Adrenal gland (tissue), 9 donors: ENCODE measurements at regions not wholly inside any gene's neighbourhood (a gene's known extent, or its start where the extent isn't known, plus 50 kb on each side); places are given as distances from the start of the nearest gene placed in this dataset.

Source experiments
- DNase-seq, 7 donors: peaks; one replicate each; pipeline ENCODE4 v3.0.0-alpha.2; 2019 to 2020
- H3K27ac ChIP-seq, 5 donors: fragments of 200-600 bp; sonication (generic) in 4 of 5; 1 replicate in 3 of 5; 2 replicates in 2 of 5; pipeline versions ENCODE4 v1.5.1 to v1.8.0; 2016 to 2020; ENCODE audit warnings: mild to moderate bottlenecking in 1 of 5
- H3K27me3 ChIP-seq: fragments of 200-600 bp; 2 replicates; pipeline ENCODE4 v1.8.0; 2021
- H3K36me3 ChIP-seq, 2 donors: fragments of 200-600 bp; replicated peaks in 1 of 2; 1 replicate in 1 of 2; 2 replicates in 1 of 2; pipeline versions ENCODE4 v1.5.1 to v1.8.0; 2018 to 2022
- H3K4me1 ChIP-seq, 2 donors: fragments of 200-600 bp; replicated peaks in 1 of 2; 1 replicate in 1 of 2; 2 replicates in 1 of 2; pipeline versions ENCODE4 v1.5.1 to v1.8.0; 2018 to 2021
- H3K4me3 ChIP-seq, 4 donors: fragments of 200-600 bp; sonication (generic) in 3 of 4; one replicate each; pipeline ENCODE4 v1.5.1; 2016 to 2018
- H3K9me3 ChIP-seq, 3 donors: fragments of 200-600 bp; sonication (generic) in 1 of 3; replicated peaks in 1 of 3; 1 replicate in 2 of 3; 2 replicates in 1 of 3; pipeline versions ENCODE4 v1.5.1 to v1.8.0; 2016 to 2021
- POLR2A ChIP-seq, 2 donors: fragments of 450-650 bp; IDR thresholded peaks; one replicate each; pipeline ENCODE4 v1.6.1; 2017; ENCODE audit warnings: antibody characterized with exemption in 2 of 2, mild to moderate bottlenecking in 2 of 2, moderate library complexity in 1 of 2
- WGBS, 4 donors: extraction: QIAGEN DNeasy Blood & Tissue Kit in 2 of 4; methylation state at CpG; one replicate each; pipeline versions ENCODE4 v1.1.5 to v1.1.7; 2013 to 2017; 5-methylcytosine and 5-hydroxymethylcytosine counted together
- intact Hi-C, 2 donors: fragments of 100-400 bp; cut with DNase I; formaldehyde crosslinking; loops; one replicate each; pipeline versions ENCODE4 v1.14.1 to v1.15.0; 2022 to 2023
- TF ChIP-seq, protein P1 (sequence below), 6 experiments: fragments of 450-650 bp in 4 of 6; fragments of 200-600 bp in 2 of 6; sonication (generic) in 1 of 6; IDR thresholded peaks; 1 replicate in 5 of 6; 2 replicates in 1 of 6; pipeline versions ENCODE4 v1.5.1 to v1.8.0; 2016 to 2021; ENCODE audit warnings: antibody characterized with exemption in 6 of 6, mild to moderate bottlenecking in 2 of 6, moderate library complexity in 1 of 6
- donor health status: healthy with polysubstance abuse.
- donor health status: Bipolar disorder and iron deficiency.
- donor health status: DM: yes; HTN: yes; CAD: no.
- donor health status: DM: no; HTN: no; CAD: no.
- donor health status: DM: no; HTN: no; CAD: no.

GRCh38 chr7:153397906-153398305 is 638.4 kb downstream of the ACTR3B start:
- TF ChIP-seq POLR2A (IDR thresholded peaks at IDR 0.05), result no peak
- TF ChIP-seq, protein P1, sequence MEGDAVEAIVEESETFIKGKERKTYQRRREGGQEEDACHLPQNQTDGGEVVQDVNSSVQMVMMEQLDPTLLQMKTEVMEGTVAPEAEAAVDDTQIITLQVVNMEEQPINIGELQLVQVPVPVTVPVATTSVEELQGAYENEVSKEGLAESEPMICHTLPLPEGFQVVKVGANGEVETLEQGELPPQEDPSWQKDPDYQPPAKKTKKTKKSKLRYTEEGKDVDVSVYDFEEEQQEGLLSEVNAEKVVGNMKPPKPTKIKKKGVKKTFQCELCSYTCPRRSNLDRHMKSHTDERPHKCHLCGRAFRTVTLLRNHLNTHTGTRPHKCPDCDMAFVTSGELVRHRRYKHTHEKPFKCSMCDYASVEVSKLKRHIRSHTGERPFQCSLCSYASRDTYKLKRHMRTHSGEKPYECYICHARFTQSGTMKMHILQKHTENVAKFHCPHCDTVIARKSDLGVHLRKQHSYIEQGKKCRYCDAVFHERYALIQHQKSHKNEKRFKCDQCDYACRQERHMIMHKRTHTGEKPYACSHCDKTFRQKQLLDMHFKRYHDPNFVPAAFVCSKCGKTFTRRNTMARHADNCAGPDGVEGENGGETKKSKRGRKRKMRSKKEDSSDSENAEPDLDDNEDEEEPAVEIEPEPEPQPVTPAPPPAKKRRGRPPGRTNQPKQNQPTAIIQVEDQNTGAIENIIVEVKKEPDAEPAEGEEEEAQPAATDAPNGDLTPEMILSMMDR (IDR thresholded peaks at IDR 0.05), result no peak
- Histone ChIP-seq H3K9me3 (peaks cover 0 to 5% (median 0%) of the 10 kb centered on the region in 3 donors), H3K27ac (no peak overlapping the region), H3K27me3 (no peaks in the 10 kb centered on the region), H3K4me1 (no peaks in the 10 kb centered on the region), H3K4me3 (no peak overlapping the region), H3K36me3 (no peaks in the 10 kb centered on the region)
- WGBS, 4 donors, result 74 to 84% (median 81%) methylated on average over 3 of the region's 3 CpGs
- intact Hi-C loops, result no loop called here
- DNase-seq, result no peak

- no peak overlapping the region for H3K4me3 ChIP-seq
- no peaks in the 10 kb centered on the region for H3K4me1 ChIP-seq
- no peak overlapping the region for H3K27ac ChIP-seq
- peaks cover 0 to 5% (median 0%) of the 10 kb centered on the region in 3 donors for H3K9me3 ChIP-seq
- intact Hi-C loops, result no loop called here
- no peak for DNase-seq
- 62 to 79% (median 70%) methylated on average over 2 of the region's 2 CpGs for WGBS, 4 donors
- H3K27me3 ChIP-seq, result no peaks in the 10 kb centered on the region
- no peaks in the 10 kb centered on the region for H3K36me3 ChIP-seq
- TF ChIP-seq, protein P1 (IDR thresholded peaks at IDR 0.05), result no peak
- TF ChIP-seq POLR2A (IDR thresholded peaks at IDR 0.05), result no peak
These were observed 638.8 kb downstream of the ACTR3B start for GRCh38 chr7:153398370-153398769.

DNA sequence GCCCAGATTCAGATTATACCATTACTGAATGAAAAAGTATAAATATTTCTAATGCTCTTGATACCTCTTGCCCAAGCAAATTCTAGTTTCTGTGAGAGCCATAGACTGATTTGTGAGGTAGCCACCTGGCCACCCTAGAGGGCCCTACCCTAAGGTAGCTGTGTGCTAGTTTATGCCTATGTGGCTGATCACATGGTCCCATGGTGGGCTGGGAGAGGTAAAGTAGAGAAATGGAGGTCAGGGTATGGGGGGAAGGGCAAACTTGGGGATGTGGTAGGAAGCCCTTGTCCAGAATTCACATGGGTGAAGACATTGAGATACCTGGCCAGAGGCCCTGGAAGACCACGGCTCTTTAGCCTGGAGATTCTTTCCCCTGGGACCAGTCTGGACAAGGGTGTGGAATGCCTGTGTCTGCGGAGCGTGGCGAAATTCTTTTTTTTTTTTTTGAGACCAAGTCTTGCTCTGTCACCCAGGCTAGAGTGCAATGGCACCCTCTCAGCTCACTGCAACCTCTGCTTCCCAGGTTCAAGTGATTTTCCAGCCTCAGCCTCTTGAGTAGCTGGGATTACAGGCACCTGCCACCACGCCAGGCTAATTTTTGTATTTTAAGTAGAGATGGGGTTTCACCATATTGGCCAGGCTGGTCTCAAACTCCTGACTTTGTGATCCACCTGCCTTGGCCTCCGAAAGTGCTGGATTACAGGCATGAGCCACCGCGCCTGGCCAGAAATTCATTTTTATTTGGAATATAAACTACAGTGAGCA is 639.4 kb downstream of the ACTR3B start:
- Histone ChIP-seq H3K4me1 (no peaks in the 10 kb centered on the region), H3K27ac (no peak overlapping the region), H3K36me3 (no peaks in the 10 kb centered on the region), H3K9me3 (no peaks in the 10 kb centered on the region), H3K27me3 (no peaks in the 10 kb centered on the region), H3K4me3 (no peak overlapping the region)
- no peak for TF ChIP-seq POLR2A (IDR thresholded peaks at IDR 0.05)
- TF ChIP-seq, protein P1 (IDR thresholded peaks at IDR 0.05), result no peak
- intact Hi-C loops, result no loop called here
- DNase-seq, result no peak
- WGBS, 4 donors, result 73 to 83% (median 79%) methylated on average over 8 of the region's 8 CpGs

- H3K4me1 ChIP-seq, result no peaks in the 10 kb centered on the region
- H3K36me3 ChIP-seq, result no peaks in the 10 kb centered on the region
- intact Hi-C loops, result no loop called here
- DNase-seq, result no peak
- TF ChIP-seq POLR2A (IDR thresholded peaks at IDR 0.05), result no peak
- TF ChIP-seq, protein P1 (IDR thresholded peaks at IDR 0.05), result no peak
- 82 to 91% (median 89%) methylated on average over 1 of the region's 1 CpG for WGBS, 4 donors
- H3K27ac ChIP-seq, result no peak overlapping the region
- H3K4me3 ChIP-seq, result no peak overlapping the region
- H3K9me3 ChIP-seq, result no peaks in the 10 kb centered on the region
- no peaks in the 10 kb centered on the region for H3K27me3 ChIP-seq
These were observed 640.0 kb downstream of the ACTR3B start for GRCh38 chr7:153399554-153399940.
